Thoracic aorta (tissue), 2 donors: ENCODE measurements at regions not wholly inside any gene's neighbourhood (a gene's known extent, or its start where the extent isn't known, plus 50 kb on each side); places are given as distances from the start of the nearest gene placed in this dataset.

ENCODE experiments used
- ATAC-seq: fragments of 150-250 bp; one replicate; pipeline ENCODE4 v1.8.0; 2017; ENCODE audit warnings: low read depth; ENCODE audit not compliant: insufficient number of reproducible peaks, low FRiP score
- DNase-seq: peaks from one replicate; pipeline ENCODE4 v3.0.0-alpha.2; 2020; ENCODE audit warnings: low spot score
- H3K27ac ChIP-seq, 2 donors: fragments of 200-600 bp; sonication (generic); 1 replicate in 1 of 2; 2 replicates in 1 of 2; pipeline ENCODE4 v1.5.1; 2016; ENCODE audit warnings: mild to moderate bottlenecking in 2 of 2, moderate library complexity in 2 of 2
- H3K27me3 ChIP-seq: fragments of 200-600 bp; sonication (generic); replicated peaks from 2 replicates; pipeline ENCODE4 v1.6.0; 2016; ENCODE audit warnings: mild to moderate bottlenecking; ENCODE audit not compliant: insufficient read depth
- H3K36me3 ChIP-seq: fragments of 200-600 bp; sonication (generic); one replicate; pipeline ENCODE4 v1.5.1; 2016
- H3K4me1 ChIP-seq, 2 donors: fragments of 200-600 bp; sonication (generic); 1 replicate in 1 of 2; 2 replicates in 1 of 2; pipeline versions ENCODE4 v1.5.1 to v1.6.0; 2016; ENCODE audit warnings: low read depth in 2 of 2, mild to moderate bottlenecking in 1 of 2; ENCODE audit not compliant: control insufficient read depth in 1 of 2
- H3K4me3 ChIP-seq: fragments of 200-600 bp; sonication (generic); 2 replicates; pipeline ENCODE4 v1.5.1; 2016; ENCODE audit warnings: mild to moderate bottlenecking
- H3K9me3 ChIP-seq: fragments of 200-600 bp; sonication (generic); 2 replicates; pipeline ENCODE4 v1.5.1; 2016
- CTCF ChIP-seq: fragments of 200-600 bp; sonication (generic); IDR thresholded peaks from one replicate; pipeline ENCODE4 v1.5.1; 2019; ENCODE audit warnings: antibody characterized with exemption

GRCh38 chr7:42315631-42316030 is 78.6 kb upstream of the GLI3 start:
- Histone ChIP-seq H3K36me3 (no peaks in the 10 kb centered on the region), H3K4me3 (no peak overlapping the region), H3K9me3 (peaks cover 6% of the 10 kb centered on the region), H3K27me3 (no peaks in the 10 kb centered on the region), H3K27ac (no peak overlapping the region), H3K4me1 (no peaks in the 10 kb centered on the region)
- DNase-seq (no peak), ATAC-seq (no peak)
- no peak for TF ChIP-seq CTCF

DNA sequence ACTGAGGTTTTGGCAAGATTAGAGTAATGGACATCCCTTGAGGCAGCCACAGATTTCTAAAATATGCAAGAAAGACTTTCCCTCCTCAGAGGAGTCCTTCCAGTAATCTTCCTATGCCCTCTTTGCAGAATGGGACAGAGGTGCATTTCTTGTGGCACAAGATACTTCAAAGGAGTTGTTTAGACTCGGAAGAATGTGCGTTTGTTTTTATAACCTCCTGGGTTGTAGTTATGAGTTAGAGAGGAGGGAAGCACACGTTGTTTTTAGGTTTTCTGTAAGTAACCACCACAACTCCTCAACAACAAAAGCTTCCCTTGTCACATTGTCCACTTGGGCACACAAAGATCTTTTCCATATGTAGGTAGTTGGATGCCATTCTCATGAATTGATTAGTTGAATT is 78.1 kb upstream of the GLI3 start:
- DNase-seq = no peak
- H3K27me3 ChIP-seq = no peaks in the 10 kb centered on the region
- no peaks in the 10 kb centered on the region for H3K4me1 ChIP-seq
- H3K9me3 ChIP-seq = peaks cover 6% of the 10 kb centered on the region
- no peaks in the 10 kb centered on the region for H3K36me3 ChIP-seq
- ATAC-seq = no peak
- TF ChIP-seq CTCF = no peak
- no peak overlapping the region for H3K27ac ChIP-seq
- no peak overlapping the region for H3K4me3 ChIP-seq

GRCh38 chr7:42314696-42315095 is 77.7 kb upstream of the GLI3 start:
- no peaks in the 10 kb centered on the region for H3K36me3 ChIP-seq
- ATAC-seq = no peak
- H3K27me3 ChIP-seq = no peaks in the 10 kb centered on the region
- H3K4me1 ChIP-seq = no peaks in the 10 kb centered on the region
- no peak for DNase-seq
- H3K9me3 ChIP-seq = peaks cover 6% of the 10 kb centered on the region
- TF ChIP-seq CTCF = no peak
- no peak overlapping the region for H3K27ac ChIP-seq
- H3K4me3 ChIP-seq = no peak overlapping the region

DNA sequence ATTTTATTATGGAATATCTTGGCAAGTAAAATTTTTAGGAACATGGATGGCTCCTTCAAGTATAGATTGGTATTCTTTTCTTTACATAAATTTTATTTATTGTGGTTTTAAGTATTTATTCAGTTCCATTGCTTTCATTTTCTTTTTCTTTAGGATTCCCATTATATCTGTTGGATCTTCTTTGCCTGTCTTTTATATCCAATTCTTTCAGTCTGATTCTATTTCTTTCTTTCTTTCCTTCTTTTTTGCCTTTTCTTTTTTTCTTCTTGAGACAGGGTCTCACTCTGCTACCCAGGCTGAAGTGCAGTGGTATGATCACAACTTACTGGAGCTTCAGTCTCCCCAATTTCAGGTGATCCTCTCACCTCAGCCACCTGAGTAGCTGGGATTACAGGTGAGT is 74.2 kb upstream of the GLI3 start:
- H3K36me3 ChIP-seq = no peaks in the 10 kb centered on the region
- TF ChIP-seq CTCF = no peak
- peaks cover 6% of the 10 kb centered on the region for H3K9me3 ChIP-seq
- no peaks in the 10 kb centered on the region for H3K27me3 ChIP-seq
- H3K4me3 ChIP-seq = no peak overlapping the region
- no peaks in the 10 kb centered on the region for H3K4me1 ChIP-seq
- ATAC-seq (no peak), DNase-seq (no peak)
- H3K27ac ChIP-seq = no peak overlapping the region

DNA sequence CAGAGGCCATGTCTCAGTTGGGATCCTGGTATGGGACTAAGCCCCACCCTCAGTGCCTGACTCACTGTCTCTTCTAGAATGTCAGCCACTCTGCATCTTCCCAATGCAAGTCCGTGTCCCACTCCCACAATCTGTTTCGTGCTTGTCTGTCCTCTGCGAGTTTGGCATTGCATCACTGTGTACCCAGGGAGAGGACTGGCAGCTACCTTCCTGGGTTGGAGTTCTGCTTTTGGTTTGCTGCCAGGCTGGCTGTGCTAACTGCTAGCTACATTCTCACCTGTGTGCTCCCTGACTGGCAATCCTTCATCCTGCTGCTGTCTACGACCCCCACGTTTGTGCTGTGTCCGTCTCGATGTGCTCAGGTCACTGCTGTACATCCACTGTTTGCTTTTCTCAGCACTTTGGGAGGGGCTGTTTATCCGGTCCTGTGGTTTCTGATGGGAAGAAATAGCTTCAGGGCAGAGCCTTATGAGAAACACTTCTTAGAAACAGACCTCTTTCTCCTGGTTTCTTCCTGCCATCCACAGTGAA is 56.0 kb upstream of the GLI3 start:
- TF ChIP-seq CTCF = no peak
- Histone ChIP-seq H3K9me3 (no peaks in the 10 kb centered on the region), H3K4me3 (no peak overlapping the region), H3K36me3 (no peaks in the 10 kb centered on the region), H3K27me3 (no peaks in the 10 kb centered on the region), H3K4me1 (no peaks in the 10 kb centered on the region), H3K27ac (no peak overlapping the region)
- DNase-seq = no peak
- ATAC-seq = no peak
